GM23338 (cell line): ENCODE measurements at regions not wholly inside any gene's neighbourhood (a gene's known extent, or its start where the extent isn't known, plus 50 kb on each side); places are given as distances from the start of the nearest gene placed in this dataset.

Source experiments
- CREB1 ChIP-seq: fragments of 250-450 bp; sonication (Bioruptor Pico); IDR thresholded peaks from 2 replicates; pipeline ENCODE4 v1.5.0; 2020; ENCODE audit warnings: low read depth, mild to moderate bottlenecking, moderate library complexity
- EZH2 ChIP-seq: fragments of 200-600 bp; sonication (generic); IDR thresholded peaks from one replicate; pipeline ENCODE4 v1.8.0; 2017; ENCODE audit warnings: antibody characterized with exemption, mild to moderate bottlenecking, low read depth; ENCODE audit not compliant: unreplicated experiment
- EZH2phosphoT487 ChIP-seq: fragments of 200-600 bp; sonication (generic); IDR thresholded peaks from one replicate; pipeline ENCODE4 v1.8.1; 2018; ENCODE audit warnings: antibody characterized with exemption; ENCODE audit not compliant: unreplicated experiment
- JUNB ChIP-seq: IDR thresholded peaks from one replicate; pipeline ENCODE4 v1.6.1; 2016; ENCODE audit warnings: antibody characterized with exemption; ENCODE audit not compliant: unreplicated experiment
- NANOG ChIP-seq: IDR thresholded peaks from 2 replicates; pipeline ENCODE4 v1.6.1; 2016; ENCODE audit warnings: antibody characterized with exemption, borderline replicate concordance
- POLR2AphosphoS5 ChIP-seq: IDR thresholded peaks from 2 replicates; pipeline ENCODE4 v1.6.1; 2016; ENCODE audit warnings: antibody characterized with exemption, low read depth
- ZNF114 ChIP-seq: fragments of 250-450 bp; sonication (Bioruptor Pico); IDR thresholded peaks from 2 replicates; pipeline ENCODE4 v1.5.0; 2020; ENCODE audit warnings: mild to moderate bottlenecking, moderate library complexity
- ZNF331 ChIP-seq: fragments of 250-450 bp; sonication (Bioruptor Pico); IDR thresholded peaks from 2 replicates; pipeline ENCODE4 v1.5.0; 2020; ENCODE audit warnings: low read depth, mild to moderate bottlenecking, moderate library complexity
- TF ChIP-seq, protein P1 (sequence below), 2 experiments: fragments of 200-600 bp in 1 of 2; sonication (generic) in 1 of 2; conservative IDR thresholded peaks; 2 replicates each; pipeline versions ENCODE4 v1.5.1 to v1.6.1; 2016 to 2017; ENCODE audit warnings: antibody characterized with exemption in 2 of 2, low read depth in 2 of 2, mild to moderate bottlenecking in 2 of 2, moderate library complexity in 1 of 2
- TF ChIP-seq, protein P2 (sequence below): IDR thresholded peaks from one replicate; pipeline ENCODE4 v1.6.1; 2018; ENCODE audit warnings: antibody characterized with exemption; ENCODE audit not compliant: unreplicated experiment
- TF ChIP-seq, protein P3 (sequence below): fragments of 250-450 bp; sonication (Bioruptor Pico); IDR thresholded peaks from 2 replicates; pipeline ENCODE4 v1.5.0; 2020; ENCODE audit warnings: mild to moderate bottlenecking, moderate library complexity

DNA sequence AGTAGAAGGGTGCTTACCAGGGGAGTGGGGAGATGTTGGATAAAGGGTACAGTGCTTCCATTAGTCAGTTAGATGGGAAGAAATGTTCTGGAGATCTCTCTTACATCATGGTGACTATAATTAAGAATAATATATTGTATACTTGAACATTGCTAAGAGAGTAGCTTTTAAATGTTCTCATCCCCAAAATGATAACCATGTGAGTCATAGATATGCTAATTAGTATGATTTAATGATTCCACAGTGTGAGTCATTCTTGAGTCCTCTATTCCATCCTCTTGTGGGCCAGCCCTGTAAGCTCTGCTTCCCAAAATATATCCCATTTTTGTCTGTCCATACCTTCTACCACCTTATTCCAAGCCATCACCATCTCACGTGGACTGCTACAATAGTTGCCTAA lies 80.6 kb upstream of the CDH11 start:
- no peak for TF ChIP-seq CREB1 (CRISPR knock-in tag)
- TF ChIP-seq, protein P1, sequence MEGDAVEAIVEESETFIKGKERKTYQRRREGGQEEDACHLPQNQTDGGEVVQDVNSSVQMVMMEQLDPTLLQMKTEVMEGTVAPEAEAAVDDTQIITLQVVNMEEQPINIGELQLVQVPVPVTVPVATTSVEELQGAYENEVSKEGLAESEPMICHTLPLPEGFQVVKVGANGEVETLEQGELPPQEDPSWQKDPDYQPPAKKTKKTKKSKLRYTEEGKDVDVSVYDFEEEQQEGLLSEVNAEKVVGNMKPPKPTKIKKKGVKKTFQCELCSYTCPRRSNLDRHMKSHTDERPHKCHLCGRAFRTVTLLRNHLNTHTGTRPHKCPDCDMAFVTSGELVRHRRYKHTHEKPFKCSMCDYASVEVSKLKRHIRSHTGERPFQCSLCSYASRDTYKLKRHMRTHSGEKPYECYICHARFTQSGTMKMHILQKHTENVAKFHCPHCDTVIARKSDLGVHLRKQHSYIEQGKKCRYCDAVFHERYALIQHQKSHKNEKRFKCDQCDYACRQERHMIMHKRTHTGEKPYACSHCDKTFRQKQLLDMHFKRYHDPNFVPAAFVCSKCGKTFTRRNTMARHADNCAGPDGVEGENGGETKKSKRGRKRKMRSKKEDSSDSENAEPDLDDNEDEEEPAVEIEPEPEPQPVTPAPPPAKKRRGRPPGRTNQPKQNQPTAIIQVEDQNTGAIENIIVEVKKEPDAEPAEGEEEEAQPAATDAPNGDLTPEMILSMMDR (conservative IDR thresholded peaks at IDR 0.05; ENCODE audit: low read depth in 2 of 2), result no peak
- TF ChIP-seq EZH2, result no peak
- no peak for TF ChIP-seq EZH2phosphoT487
- TF ChIP-seq, protein P2, sequence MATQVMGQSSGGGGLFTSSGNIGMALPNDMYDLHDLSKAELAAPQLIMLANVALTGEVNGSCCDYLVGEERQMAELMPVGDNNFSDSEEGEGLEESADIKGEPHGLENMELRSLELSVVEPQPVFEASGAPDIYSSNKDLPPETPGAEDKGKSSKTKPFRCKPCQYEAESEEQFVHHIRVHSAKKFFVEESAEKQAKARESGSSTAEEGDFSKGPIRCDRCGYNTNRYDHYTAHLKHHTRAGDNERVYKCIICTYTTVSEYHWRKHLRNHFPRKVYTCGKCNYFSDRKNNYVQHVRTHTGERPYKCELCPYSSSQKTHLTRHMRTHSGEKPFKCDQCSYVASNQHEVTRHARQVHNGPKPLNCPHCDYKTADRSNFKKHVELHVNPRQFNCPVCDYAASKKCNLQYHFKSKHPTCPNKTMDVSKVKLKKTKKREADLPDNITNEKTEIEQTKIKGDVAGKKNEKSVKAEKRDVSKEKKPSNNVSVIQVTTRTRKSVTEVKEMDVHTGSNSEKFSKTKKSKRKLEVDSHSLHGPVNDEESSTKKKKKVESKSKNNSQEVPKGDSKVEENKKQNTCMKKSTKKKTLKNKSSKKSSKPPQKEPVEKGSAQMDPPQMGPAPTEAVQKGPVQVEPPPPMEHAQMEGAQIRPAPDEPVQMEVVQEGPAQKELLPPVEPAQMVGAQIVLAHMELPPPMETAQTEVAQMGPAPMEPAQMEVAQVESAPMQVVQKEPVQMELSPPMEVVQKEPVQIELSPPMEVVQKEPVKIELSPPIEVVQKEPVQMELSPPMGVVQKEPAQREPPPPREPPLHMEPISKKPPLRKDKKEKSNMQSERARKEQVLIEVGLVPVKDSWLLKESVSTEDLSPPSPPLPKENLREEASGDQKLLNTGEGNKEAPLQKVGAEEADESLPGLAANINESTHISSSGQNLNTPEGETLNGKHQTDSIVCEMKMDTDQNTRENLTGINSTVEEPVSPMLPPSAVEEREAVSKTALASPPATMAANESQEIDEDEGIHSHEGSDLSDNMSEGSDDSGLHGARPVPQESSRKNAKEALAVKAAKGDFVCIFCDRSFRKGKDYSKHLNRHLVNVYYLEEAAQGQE, result no peak
- TF ChIP-seq POLR2AphosphoS5, result no peak
- TF ChIP-seq ZNF114, result no peak
- TF ChIP-seq JUNB, result no peak
- no peak for TF ChIP-seq NANOG
- TF ChIP-seq, protein P3, sequence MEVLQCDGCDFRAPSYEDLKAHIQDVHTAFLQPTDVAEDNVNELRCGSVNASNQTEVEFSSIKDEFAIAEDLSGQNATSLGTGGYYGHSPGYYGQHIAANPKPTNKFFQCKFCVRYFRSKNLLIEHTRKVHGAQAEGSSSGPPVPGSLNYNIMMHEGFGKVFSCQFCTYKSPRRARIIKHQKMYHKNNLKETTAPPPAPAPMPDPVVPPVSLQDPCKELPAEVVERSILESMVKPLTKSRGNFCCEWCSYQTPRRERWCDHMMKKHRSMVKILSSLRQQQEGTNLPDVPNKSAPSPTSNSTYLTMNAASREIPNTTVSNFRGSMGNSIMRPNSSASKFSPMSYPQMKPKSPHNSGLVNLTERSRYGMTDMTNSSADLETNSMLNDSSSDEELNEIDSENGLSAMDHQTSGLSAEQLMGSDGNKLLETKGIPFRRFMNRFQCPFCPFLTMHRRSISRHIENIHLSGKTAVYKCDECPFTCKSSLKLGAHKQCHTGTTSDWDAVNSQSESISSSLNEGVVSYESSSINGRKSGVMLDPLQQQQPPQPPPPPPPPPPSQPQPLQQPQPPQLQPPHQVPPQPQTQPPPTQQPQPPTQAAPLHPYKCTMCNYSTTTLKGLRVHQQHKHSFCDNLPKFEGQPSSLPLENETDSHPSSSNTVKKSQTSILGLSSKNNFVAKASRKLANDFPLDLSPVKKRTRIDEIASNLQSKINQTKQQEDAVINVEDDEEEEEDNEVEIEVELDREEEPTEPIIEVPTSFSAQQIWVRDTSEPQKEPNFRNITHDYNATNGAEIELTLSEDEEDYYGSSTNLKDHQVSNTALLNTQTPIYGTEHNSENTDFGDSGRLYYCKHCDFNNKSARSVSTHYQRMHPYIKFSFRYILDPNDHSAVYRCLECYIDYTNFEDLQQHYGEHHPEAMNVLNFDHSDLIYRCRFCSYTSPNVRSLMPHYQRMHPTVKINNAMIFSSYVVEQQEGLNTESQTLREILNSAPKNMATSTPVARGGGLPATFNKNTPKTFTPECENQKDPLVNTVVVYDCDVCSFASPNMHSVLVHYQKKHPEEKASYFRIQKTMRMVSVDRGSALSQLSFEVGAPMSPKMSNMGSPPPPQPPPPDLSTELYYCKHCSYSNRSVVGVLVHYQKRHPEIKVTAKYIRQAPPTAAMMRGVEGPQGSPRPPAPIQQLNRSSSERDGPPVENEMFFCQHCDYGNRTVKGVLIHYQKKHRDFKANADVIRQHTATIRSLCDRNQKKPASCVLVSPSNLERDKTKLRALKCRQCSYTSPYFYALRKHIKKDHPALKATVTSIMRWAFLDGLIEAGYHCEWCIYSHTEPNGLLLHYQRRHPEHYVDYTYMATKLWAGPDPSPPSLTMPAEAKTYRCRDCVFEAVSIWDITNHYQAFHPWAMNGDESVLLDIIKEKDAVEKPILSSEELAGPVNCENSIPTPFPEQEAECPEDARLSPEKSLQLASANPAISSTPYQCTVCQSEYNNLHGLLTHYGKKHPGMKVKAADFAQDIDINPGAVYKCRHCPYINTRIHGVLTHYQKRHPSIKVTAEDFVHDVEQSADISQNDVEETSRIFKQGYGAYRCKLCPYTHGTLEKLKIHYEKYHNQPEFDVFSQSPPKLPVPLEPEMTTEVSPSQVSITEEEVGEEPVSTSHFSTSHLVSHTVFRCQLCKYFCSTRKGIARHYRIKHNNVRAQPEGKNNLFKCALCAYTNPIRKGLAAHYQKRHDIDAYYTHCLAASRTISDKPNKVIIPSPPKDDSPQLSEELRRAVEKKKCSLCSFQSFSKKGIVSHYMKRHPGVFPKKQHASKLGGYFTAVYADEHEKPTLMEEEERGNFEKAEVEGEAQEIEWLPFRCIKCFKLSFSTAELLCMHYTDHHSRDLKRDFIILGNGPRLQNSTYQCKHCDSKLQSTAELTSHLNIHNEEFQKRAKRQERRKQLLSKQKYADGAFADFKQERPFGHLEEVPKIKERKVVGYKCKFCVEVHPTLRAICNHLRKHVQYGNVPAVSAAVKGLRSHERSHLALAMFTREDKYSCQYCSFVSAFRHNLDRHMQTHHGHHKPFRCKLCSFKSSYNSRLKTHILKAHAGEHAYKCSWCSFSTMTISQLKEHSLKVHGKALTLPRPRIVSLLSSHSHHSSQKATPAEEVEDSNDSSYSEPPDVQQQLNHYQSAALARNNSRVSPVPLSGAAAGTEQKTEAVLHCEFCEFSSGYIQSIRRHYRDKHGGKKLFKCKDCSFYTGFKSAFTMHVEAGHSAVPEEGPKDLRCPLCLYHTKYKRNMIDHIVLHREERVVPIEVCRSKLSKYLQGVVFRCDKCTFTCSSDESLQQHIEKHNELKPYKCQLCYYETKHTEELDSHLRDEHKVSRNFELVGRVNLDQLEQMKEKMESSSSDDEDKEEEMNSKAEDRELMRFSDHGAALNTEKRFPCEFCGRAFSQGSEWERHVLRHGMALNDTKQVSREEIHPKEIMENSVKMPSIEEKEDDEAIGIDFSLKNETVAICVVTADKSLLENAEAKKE, result no peak
- TF ChIP-seq ZNF331 (CRISPR knock-in tag), result no peak
